Dendritic cell treated with granulocyte-macrophage colony-stimulating factor and Interleukin-4, amounts not matched to agents 40 ng/mL and 50 ng/mL, for 4 days (primary cell): ENCODE measurements at regions not wholly inside any gene's neighbourhood (a gene's known extent, or its start where the extent isn't known, plus 50 kb on each side); places are given as distances from the start of the nearest gene placed in this dataset.
"Not testable (repeated sequence)": the region's sequence is repeated elsewhere in the genome, so short reads cannot be mapped to it uniquely, and the experiment has no call there.

Experiments
- H3K27ac Mint-ChIP-seq: one replicate; pipeline ENCODE4 v1.8.0; 2022; ENCODE audit warnings: mild to moderate bottlenecking, mixed read lengths
- H3K27me3 Mint-ChIP-seq: one replicate; pipeline ENCODE4 v1.8.0; 2022; ENCODE audit warnings: mild to moderate bottlenecking, mixed read lengths
- H3K36me3 Mint-ChIP-seq: one replicate; pipeline ENCODE4 v1.8.0; 2022; ENCODE audit warnings: low read depth, mixed read lengths
- H3K4me1 Mint-ChIP-seq: one replicate; pipeline ENCODE4 v1.8.0; 2022; ENCODE audit warnings: low read depth, mixed read lengths
- H3K4me3 Mint-ChIP-seq: one replicate; pipeline ENCODE4 v1.8.0; 2022; ENCODE audit warnings: mild to moderate bottlenecking, moderate library complexity, mixed read lengths
- H3K9me3 Mint-ChIP-seq: one replicate; pipeline ENCODE4 v1.8.0; 2022; ENCODE audit warnings: mixed read lengths
- intact Hi-C: fragments of 100-400 bp; cut with micrococcal nuclease; formaldehyde crosslinking; loops from one replicate; pipeline ENCODE4 v1.15.0; 2022

GRCh38 chr5:85475151-85475550 is 1090.5 kb upstream of the EDIL3 start:
- H3K27ac Mint-ChIP-seq, H3K27me3 Mint-ChIP-seq, H3K4me1 Mint-ChIP-seq, H3K4me3 Mint-ChIP-seq, intact Hi-C loops, H3K36me3 Mint-ChIP-seq: not testable (repeated sequence)
- H3K9me3 Mint-ChIP-seq = peaks cover 43% of the 10 kb centered on the region

GRCh38 chr5:85476617-85477016 is 1091.9 kb upstream of the EDIL3 start:
- Mint-ChIP-seq H3K4me1 (no peaks in the 10 kb centered on the region), H3K9me3 (peaks cover 28% of the 10 kb centered on the region), H3K36me3 (no peaks in the 10 kb centered on the region), H3K27me3 (no peaks in the 10 kb centered on the region), H3K27ac (no peak overlapping the region), H3K4me3 (no peak overlapping the region)
- intact Hi-C loops = no loop called here

GRCh38 chr5:85479849-85480248 is 1095.2 kb upstream of the EDIL3 start:
- intact Hi-C loops = no loop called here
- Mint-ChIP-seq H3K4me3 (no peak overlapping the region), H3K27me3 (no peaks in the 10 kb centered on the region), H3K9me3 (peaks cover 18% of the 10 kb centered on the region), H3K36me3 (no peaks in the 10 kb centered on the region), H3K4me1 (no peaks in the 10 kb centered on the region), H3K27ac (no peak overlapping the region)

GRCh38 chr5:85484982-85485574 is 1100.4 kb upstream of the EDIL3 start:
- Mint-ChIP-seq H3K4me1 (no peaks in the 10 kb centered on the region), H3K27ac (no peak overlapping the region), H3K36me3 (no peaks in the 10 kb centered on the region), H3K9me3 (peaks cover 19% of the 10 kb centered on the region), H3K4me3 (no peak overlapping the region), H3K27me3 (no peaks in the 10 kb centered on the region)
- intact Hi-C loops = no loop called here

GRCh38 chr5:85488295-85488694 is 1103.6 kb upstream of the EDIL3 start:
- H3K36me3 Mint-ChIP-seq = no peaks in the 10 kb centered on the region
- no peak overlapping the region for H3K27ac Mint-ChIP-seq
- intact Hi-C loops = no loop called here
- H3K4me3 Mint-ChIP-seq = no peak overlapping the region
- H3K27me3 Mint-ChIP-seq = no peaks in the 10 kb centered on the region
- peaks cover 38% of the 10 kb centered on the region for H3K9me3 Mint-ChIP-seq
- H3K4me1 Mint-ChIP-seq = no peaks in the 10 kb centered on the region

GRCh38 chr5:85500869-85501268 is 1116.2 kb upstream of the EDIL3 start:
- H3K36me3 Mint-ChIP-seq = no peaks in the 10 kb centered on the region
- H3K9me3 Mint-ChIP-seq = peaks cover 5% of the 10 kb centered on the region
- no peaks in the 10 kb centered on the region for H3K27me3 Mint-ChIP-seq
- no peaks in the 10 kb centered on the region for H3K4me1 Mint-ChIP-seq
- intact Hi-C loops = no loop called here
- no peak overlapping the region for H3K27ac Mint-ChIP-seq
- no peak overlapping the region for H3K4me3 Mint-ChIP-seq

GRCh38 chr5:85512896-85513295 is 1104.8 kb upstream of the COX7C start:
- H3K4me3 Mint-ChIP-seq = no peak overlapping the region
- no peaks in the 10 kb centered on the region for H3K36me3 Mint-ChIP-seq
- no peaks in the 10 kb centered on the region for H3K27me3 Mint-ChIP-seq
- intact Hi-C loops = no loop called here
- H3K27ac Mint-ChIP-seq = no peak overlapping the region
- H3K9me3 Mint-ChIP-seq = peaks cover 17% of the 10 kb centered on the region
- H3K4me1 Mint-ChIP-seq = no peaks in the 10 kb centered on the region

- H3K9me3 Mint-ChIP-seq = peaks cover 11% of the 10 kb centered on the region
- no peak overlapping the region for H3K4me3 Mint-ChIP-seq
- intact Hi-C loops = no loop called here
These were observed 1102.2 kb upstream of the COX7C start for GRCh38 chr5:85515588-85515987.

GRCh38 chr5:85517386-85517785 is 1100.4 kb upstream of the COX7C start:
- H3K4me3 Mint-ChIP-seq = no peak overlapping the region
- no peaks in the 10 kb centered on the region for H3K36me3 Mint-ChIP-seq
- H3K9me3 Mint-ChIP-seq = peaks cover 7% of the 10 kb centered on the region
- H3K27me3 Mint-ChIP-seq = no peaks in the 10 kb centered on the region
- intact Hi-C loops = no loop called here
- H3K27ac Mint-ChIP-seq = no peak overlapping the region
- no peaks in the 10 kb centered on the region for H3K4me1 Mint-ChIP-seq

More at GRCh38 chr5:85515588-85515987, 1102.2 kb upstream of the COX7C start:
- Mint-ChIP-seq H3K27me3 (no peaks in the 10 kb centered on the region), H3K27ac (no peak overlapping the region), H3K4me1 (no peaks in the 10 kb centered on the region), H3K36me3 (no peaks in the 10 kb centered on the region)

- no peak overlapping the region for H3K27ac Mint-ChIP-seq
- H3K4me1 Mint-ChIP-seq = no peaks in the 10 kb centered on the region
- H3K36me3 Mint-ChIP-seq = no peaks in the 10 kb centered on the region
- H3K9me3 Mint-ChIP-seq = no peaks in the 10 kb centered on the region
- intact Hi-C loops = no loop called here
- H3K27me3 Mint-ChIP-seq = no peaks in the 10 kb centered on the region
- no peak overlapping the region for H3K4me3 Mint-ChIP-seq
These were observed 1084.2 kb upstream of the COX7C start for GRCh38 chr5:85533341-85534047.

- Mint-ChIP-seq H3K4me1 (no peaks in the 10 kb centered on the region), H3K27me3 (no peaks in the 10 kb centered on the region), H3K9me3 (no peaks in the 10 kb centered on the region), H3K27ac (no peak overlapping the region), H3K4me3 (no peak overlapping the region), H3K36me3 (no peaks in the 10 kb centered on the region)
- intact Hi-C loops = no loop called here
These were observed 1079.4 kb upstream of the COX7C start for GRCh38 chr5:85538362-85538761.

GRCh38 chr5:85545129-85545528 is 1072.6 kb upstream of the COX7C start:
- Mint-ChIP-seq H3K27ac (no peak overlapping the region), H3K4me3 (no peak overlapping the region), H3K9me3 (peaks cover 14% of the 10 kb centered on the region), H3K4me1 (no peaks in the 10 kb centered on the region), H3K36me3 (no peaks in the 10 kb centered on the region), H3K27me3 (no peaks in the 10 kb centered on the region)
- intact Hi-C loops = no loop called here

GRCh38 chr5:85549229-85549628 is 1068.5 kb upstream of the COX7C start:
- no peak overlapping the region for H3K4me3 Mint-ChIP-seq
- no peaks in the 10 kb centered on the region for H3K36me3 Mint-ChIP-seq
- intact Hi-C loops = no loop called here
- H3K27me3 Mint-ChIP-seq = no peaks in the 10 kb centered on the region
- H3K9me3 Mint-ChIP-seq = peaks cover 37% of the 10 kb centered on the region
- no peak overlapping the region for H3K27ac Mint-ChIP-seq
- no peaks in the 10 kb centered on the region for H3K4me1 Mint-ChIP-seq

- Mint-ChIP-seq H3K27ac (no peak overlapping the region), H3K27me3 (no peaks in the 10 kb centered on the region), H3K36me3 (no peaks in the 10 kb centered on the region), H3K9me3 (peaks cover 44% of the 10 kb centered on the region), H3K4me1 (no peaks in the 10 kb centered on the region), H3K4me3 (no peak overlapping the region)
- intact Hi-C loops = no loop called here
These were observed 1067.7 kb upstream of the COX7C start for GRCh38 chr5:85549836-85550599.
